NCI-H1105 treated with DMSO at 0.1 percent for 48 hours (cell line): ENCODE measurements at regions not wholly inside any gene's neighbourhood (a gene's known extent, or its start where the extent isn't known, plus 50 kb on each side); places are given as distances from the start of the nearest gene placed in this dataset.
"Not testable (repeated sequence)": the region's sequence is repeated elsewhere in the genome, so short reads cannot be mapped to it uniquely, and the experiment has no call there.

Source experiments
- DNase-seq: peaks from one replicate; lab custom pipeline; 2025; lab: John Stamatoyannopoulos, UW

DNA sequence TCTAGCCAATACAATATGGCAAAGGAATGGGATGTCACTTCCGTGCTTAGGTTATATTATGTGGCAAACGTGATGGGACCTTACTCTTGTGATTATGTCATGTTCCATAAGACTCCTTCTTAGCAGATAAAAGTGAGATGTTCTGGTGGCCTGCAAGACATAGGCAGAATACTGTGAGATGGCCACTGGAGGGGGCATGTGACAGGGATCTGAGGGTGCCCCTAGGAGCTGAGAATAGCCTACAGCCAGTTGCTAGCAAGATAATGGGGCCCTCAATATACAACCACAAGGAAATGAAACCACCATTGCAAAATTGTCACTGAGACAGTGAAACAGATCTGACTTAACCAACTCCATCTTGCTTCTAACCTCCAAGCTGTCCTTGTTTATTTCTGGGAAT is 151.4 kb upstream of the SSTR1 start:
- no peak for DNase-seq

DNA sequence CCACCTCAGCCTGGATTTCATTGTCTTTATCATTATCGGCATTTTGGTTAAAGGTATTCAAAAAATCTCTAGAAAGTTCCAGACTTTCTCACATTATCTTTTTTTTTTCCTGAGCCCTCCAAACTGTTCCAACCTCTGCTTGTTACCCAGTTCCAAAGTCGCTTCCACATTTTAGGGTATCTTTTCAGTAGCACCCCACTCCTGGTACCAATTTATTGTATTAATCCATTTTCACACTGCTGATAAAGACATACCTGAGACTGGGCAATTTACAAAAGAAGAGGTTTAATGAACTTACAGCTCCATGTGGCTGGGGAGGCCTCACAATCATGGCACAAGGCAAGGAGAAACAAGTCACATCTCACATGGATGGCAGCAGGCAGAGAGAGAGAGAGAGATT is 145.5 kb upstream of the SSTR1 start:
- not testable (repeated sequence) for DNase-seq

DNA sequence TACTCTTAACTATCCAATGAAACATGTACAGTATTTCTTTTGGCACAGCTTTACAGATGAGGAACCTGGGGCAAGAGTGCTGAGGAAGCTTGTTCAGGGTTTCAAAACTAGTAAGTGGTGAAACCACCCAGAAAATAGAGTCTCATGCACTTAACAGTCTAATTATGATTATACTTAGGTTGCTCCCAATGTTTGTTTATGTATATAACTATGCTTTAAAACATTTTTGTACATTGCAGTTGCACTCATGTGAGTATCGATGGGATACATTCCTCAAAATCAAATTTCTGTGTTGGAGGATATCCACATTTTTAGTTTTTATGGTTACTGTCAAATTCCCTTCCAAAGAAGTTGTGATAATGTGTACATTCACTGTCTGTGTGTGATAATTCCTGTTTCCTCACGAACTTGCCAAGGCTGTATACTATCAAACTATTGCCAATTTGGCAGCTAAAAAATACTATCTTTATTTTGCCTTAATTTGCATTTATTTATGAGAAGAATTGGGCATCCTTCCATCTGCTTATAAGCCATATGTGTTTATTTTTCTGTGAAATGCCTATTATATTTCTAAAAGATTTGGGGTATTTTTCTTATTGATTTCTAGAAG is 143.9 kb upstream of the SSTR1 start:
- DNase-seq: no peak

DNA sequence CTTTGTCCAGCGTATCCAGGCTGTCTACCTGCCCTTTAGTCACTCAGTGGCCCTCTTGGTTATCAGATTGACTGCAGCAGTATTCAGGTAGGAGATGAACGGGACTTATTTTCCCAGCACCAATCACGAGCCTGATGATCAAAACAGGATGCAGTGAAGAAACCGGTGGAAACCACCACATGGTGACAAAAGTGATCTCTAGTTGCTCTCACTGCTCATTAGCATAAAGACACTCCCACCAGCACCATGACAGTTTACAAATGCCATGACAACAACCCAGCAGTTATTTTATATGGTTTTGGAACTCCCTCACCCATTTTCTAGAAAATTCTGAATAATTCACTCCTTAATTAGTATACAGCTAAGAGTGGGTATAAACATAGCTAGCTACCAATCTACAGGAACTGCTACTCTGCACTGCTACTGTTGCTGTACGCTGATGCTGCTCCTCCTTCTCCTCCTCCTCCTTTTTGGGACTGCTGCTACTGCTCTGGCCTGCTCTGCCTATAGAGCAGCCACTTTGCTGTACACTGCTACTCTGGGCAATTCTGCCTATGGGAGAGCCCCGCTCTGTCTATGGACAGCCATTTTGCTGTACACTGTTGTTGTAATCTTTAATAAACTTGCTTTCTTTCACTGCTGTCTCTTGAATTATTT is 142.5 kb upstream of the SSTR1 start:
- no peak for DNase-seq

DNA sequence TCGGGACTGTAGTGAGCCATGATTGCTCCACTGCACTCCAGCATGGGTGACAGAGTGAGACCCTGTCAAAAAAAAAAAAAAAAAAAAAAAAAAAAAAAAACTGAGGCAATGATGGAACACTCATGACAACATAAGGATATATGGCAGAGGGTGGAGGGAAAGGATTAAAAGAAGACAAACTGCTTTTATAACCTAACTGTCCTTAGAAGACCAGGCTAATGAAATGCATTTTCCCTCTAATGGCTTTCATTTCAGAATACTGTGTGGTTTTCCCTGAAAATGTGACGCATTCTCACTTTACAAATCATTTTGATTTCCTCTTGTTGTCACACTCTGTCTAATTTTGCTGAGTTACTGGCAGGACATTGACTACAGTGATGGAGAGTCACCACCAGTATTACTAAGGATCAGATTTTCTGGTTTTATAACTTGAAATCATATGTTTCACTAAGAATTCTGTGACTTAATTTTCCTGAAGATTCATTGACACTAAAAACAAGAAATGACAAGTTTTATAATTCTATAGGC is 137.6 kb upstream of the SSTR1 start:
- no peak for DNase-seq

DNA sequence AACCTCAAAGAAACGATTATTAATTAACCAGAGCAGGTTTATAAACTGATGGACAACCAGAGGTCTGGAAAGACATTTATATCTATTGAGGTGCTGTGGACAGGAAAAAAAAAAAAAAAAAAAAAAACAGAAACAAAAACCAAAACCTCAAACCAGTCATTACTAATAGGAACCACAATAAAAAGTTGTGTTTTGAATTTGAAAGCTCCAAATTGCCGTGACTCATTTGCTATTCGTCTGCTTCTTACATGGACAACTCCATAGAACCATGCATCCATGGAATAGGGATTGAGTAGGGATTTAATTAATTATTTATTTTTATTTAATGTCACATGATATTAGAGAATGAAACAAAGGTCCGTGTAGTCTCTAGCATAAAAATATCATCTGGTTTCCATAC is 134.1 kb upstream of the SSTR1 start:
- no peak for DNase-seq

DNA sequence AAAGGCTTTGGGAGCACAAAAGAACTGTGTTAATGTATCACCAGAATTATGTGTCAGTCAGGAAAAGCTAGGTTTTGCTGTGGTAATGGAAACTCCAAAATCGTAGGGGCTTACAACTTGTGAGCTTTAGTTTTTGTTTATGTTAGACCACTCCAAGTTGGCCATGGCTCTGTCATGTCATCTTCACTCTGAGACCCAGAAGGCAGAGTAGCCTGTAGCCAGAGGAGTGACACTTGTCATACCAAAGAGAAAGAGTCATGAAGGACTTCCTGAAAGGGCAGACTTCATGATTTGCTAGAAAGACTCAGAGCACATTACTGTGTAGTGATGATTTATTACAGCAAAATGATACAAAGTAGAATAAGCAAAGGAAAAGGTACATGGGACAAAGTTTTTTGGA is 133.6 kb upstream of the SSTR1 start:
- DNase-seq: no peak

DNA sequence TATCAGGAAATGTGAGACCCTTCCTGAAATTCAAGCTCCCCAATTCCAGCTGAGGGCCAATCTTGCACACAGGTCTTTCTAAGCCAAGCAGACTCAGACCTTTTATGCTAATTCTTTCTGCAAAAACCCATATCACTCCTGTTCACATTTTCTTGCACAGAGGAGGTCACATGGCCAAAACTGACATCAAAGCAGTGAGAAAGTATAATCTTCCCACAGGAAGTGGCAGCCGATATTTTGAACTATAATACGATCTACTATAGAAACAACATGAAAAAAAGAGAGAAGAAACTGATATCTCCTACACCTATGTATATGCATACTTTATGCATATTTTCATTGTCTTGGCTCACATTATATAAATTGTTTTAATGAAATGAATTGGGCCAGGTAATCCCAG is 132.9 kb upstream of the SSTR1 start:
- no peak for DNase-seq

DNA sequence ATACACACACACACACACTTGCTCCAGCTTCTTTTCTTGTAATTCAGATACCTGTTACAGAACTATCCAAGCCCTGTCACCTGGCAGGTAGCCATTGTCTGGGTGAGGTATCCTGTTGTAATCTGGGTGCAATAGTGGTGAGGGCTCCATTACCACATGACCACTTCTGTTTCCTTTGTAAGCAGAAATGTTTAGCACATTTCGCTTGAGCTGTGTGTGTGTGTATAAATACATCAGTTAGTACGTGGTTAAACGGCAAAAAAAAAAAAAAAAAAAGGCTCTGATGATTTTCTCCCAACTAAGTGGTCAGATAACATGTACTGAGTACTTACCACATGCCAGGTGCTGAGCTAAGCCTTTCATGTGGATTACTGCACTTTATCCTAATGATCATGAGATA is 129.3 kb upstream of the SSTR1 start:
- peak; percentile 69 for DNase-seq

DNA sequence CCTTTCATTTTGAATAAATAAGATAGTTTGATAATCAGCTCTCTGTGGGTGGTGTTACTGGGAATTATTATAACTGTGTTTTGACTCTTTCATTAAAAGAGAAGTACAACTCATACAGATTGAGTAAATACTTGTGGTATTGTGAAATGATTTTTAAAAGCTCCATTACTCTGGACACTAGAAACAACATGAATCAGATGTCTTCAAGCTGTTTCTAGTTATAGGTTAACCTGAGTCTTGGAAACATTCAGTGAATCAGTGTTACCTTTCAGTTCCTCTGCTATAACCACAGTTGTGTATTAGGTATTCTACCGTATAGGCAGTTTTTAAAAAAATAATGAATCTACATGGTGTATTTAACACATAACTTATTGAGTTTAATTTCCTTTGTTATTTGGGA is 128.4 kb upstream of the SSTR1 start:
- DNase-seq: no peak

DNA sequence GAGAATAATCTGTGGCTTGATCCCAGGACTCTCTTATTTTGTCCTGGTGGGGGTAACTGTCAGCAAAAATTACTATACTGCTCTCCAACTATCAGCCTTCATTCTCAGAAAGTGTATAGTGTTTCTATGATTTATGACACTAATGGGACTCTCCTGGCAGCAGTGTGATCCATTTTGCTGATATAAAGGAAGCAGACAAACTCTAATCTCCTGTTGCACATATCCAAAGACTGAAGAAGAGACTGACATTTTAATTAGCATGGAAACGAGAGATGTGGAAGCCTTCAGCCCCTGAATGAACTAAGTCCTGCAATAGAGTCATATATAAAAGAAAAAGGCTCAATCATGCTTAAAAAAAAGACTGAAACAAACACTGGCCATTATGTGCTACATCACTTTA is 127.8 kb upstream of the SSTR1 start:
- no peak for DNase-seq

DNA sequence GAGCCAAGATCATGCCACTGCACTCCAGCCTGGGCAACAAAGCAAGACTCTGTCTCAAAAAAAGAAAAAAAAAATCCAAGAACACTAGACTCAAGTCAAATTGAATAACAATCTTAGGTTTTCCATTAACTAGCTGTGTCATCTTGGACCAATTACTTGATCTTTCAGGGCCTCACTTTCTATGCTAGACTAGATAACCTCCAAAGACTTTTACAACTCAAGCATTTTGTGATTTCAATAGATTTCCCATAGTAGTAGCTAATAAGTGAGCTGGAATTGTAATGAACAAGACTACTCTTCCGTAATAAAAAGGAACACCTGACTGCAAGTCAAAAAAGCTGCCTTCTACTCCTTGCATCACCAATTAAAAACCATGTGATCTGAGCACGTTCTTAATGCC is 127.0 kb upstream of the SSTR1 start:
- DNase-seq: no peak

DNA sequence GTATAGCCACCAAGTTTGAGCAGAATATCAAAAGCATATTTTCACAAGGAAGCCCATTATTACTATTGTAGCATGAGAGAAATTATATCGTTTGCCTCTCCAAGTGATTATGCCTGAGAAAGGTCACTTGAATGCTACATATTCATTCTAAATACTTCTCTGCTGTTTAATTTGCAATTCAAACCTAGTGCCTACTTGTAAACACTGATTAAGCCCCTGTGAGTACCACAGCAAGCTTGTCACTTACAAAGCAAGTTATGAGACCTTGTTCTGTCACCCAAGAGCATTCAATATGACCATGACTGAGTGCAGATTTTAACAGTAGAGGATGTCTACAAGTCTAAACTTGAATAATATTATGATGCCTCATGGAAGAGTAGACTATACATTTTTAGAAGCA is 124.7 kb upstream of the SSTR1 start:
- peak; percentile 76 for DNase-seq

DNA sequence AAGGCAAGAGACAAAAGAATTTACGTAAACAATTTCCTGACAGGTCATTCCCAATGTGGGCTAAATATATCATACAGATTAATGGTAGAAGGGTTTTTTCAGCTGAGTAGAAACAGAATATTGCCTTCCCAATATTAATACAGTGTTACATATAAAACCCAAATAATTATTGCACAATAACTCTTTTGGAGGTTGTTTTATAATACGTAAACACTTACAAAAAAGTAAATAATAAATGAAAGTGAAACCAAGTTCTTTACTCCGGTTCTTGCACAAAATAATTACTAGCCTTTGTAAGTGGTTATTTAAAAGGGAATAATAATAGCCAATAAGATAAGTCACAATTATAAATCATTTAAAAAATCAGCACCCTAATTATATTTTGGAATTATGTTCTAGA is 118.6 kb upstream of the SSTR1 start:
- peak; percentile 63 for DNase-seq

DNA sequence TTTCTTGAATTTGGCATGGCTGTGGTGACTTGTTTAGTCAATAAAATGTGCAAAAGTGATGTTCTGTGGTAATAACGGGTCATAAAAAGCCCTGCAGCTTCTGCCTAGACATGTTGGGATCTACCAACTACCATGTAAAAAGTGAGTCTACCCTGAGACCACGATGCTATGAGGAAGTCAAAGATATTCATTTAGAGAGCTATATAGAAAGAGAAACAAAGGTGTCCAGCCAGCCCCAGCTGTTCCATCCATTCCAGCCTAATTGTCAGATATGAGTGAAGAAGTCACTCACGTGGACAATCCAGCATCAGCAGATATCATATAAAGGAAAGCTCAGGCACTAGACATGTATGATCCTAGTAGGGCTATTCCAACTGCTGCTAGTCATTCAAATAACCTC is 117.2 kb upstream of the SSTR1 start:
- no peak for DNase-seq

DNA sequence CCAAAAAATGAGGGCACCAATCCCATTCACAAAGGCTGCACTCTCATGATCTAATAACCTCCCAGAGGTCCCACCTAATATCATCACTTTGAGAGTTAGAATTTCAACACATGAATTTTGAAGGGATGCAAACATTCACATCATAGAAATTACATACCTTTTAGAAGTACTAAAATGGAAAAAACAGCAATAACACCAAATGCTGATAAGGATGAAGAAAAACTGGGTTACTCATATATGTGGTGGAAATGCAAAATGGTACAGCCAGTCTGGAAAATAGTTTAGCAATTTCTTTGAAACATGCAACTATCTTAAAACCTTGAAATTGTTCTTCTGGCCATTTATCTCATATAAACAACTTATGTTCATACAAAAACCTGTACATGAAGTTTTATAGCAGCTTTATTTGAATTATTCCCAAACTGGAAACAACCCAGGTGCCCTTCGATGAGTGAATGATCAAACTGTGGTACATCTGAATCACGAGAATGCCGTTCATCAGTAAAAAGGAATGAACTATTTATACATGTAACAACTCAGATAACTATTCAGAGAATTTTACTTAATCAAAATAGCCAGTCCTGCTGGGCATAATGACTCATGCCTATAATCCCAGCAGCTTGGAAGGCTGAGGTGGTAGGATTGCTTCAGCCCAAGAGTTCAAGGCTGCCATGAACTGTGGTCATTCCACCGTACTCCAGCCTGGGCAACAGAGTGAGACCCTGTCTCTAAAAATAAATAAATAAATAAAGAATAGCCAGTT is 109.4 kb upstream of the SSTR1 start:
- DNase-seq: no peak

DNA sequence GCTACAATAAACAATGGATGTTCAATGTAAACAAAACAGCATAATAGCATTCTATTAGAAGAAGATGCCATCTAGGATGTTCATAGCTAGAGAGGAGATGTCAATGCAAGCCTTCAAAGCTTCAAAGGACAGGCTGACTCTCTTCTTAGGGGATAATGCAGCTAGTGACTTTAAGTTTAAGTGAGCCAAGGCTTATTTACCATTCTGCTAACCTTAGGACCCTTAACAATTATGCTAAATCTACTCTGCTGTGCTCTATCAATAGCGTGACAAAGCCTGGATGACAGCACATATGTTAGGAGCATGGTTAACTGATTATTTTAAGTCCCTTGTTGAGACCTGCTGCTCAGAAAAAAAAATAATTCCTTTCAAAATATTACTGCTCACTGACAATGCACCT is 106.0 kb upstream of the SSTR1 start:
- DNase-seq: no peak

DNA sequence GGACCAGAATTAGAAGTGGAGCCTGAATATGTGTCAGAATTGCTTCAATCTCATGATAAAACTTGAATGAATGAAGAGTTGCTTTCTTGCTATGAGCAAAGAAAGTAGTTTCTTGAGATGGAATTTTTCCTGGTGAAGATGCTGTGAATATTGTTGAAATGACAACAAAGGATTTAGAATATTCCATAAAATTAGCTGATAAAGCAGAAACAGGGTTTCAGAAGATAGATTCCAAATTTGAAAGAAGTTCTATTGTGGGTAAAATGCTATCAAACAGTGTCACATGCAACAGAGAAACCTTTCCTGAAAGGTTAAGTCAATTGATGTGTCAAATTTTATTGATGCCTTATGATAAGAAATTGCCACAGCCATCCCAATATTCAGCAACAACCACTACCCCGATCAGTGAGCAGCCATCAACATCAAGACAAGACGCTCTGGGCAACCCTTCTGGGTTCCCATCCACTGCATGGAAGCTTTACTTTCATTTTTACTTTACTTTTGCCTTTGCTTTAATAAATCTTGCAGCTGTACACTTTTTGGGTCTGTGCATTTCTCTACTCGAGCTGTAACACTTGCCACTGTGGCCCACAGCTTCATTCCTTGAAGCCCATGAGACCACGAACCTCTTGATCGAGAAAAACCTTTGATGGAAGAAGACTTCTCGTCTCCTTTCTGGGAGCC is 104.0 kb upstream of the SSTR1 start:
- no peak for DNase-seq

DNA sequence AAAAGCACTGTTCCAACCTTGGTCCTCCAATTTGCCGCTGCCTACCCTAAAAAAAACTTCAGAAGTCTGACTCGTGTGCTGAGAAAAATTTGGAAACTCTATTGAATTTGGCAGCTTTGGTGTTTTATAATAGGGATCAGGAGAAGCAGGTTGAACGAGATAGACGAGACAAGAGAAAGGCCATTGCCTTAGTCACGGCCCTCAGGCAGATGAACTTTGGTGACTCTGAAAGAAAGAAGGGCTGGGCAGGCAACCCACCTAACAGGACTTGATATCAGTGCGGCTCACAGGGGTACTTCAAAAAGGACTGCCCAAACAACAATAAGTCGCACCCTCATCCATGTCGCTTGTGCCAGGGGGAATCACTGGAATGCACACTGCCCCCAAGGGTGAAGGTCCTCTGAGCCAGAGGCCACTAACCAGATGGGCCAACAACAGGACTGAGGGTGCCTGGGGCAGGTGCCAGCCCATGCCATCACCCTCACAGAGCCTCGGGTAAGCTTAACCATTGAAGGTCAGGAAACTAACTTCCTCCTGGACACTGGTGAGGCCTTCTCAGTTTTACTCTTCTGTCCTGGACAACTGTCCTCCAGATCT is 102.5 kb upstream of the SSTR1 start:
- no peak for DNase-seq

DNA sequence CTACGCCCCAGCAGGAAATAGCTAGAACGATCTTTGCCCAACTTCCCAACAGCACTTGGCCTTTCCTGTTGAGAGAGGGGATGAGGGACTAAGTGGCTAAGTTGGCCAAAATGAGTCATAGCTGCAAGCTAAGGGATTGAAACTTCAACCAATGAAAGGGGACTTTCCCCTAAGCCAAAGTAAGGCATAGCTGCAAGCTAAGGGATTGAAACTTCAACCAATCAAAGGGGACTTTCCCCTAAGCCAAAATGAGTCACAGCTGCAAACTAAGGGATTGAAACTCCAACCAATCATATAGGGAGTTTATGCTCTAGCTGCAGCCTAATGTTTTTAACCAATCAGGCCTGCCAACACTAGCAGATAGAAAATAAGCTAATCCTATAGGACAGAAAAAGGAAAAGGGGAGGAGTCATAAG is 100.5 kb upstream of the SSTR1 start:
- DNase-seq: no peak

DNA sequence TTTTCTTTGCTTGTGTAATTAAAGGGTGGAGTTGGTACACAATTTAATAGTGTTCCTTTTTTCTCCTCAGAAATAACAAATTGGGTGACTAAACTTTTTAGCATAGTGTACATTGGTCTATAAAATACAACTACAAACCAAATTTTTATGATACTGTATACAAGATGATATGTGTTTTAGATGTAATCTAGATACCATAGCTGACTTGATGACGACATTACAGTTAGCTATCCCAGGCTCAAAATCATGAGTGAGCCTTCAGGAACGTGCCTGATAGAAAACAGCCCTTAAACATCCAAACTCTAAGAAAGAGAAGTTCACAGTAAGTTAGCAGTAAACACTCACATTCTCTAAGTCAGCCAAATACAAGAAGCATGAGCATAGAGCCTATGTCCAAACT is 99.0 kb upstream of the SSTR1 start:
- DNase-seq: no peak

DNA sequence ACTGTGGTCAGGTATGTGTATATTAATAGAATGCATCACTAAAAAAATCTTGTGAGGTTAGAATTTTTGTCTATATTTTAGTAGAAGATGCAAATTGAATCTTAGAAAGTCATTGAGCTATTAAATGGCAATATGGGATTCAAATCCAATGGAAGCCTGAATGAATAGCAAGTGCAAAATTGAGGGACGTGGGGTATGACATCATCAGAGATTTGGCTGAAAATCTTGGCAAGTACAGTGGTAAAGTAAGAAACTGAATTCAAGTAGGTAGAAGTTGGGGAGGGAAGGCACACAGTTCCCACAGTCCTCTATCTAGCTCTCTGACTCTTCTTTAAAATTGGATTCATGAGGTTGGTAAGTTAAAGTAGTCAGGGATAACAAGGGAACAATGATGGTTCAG is 97.4 kb upstream of the SSTR1 start:
- no peak for DNase-seq
